GM12891 (cell line): ENCODE measurements at regions not wholly inside any gene's neighbourhood (a gene's known extent, or its start where the extent isn't known, plus 50 kb on each side); places are given as distances from the start of the nearest gene placed in this dataset.

Experiments used
- PAX5 ChIP-seq: IDR thresholded peaks from 2 replicates; pipeline ENCODE4 v1.6.1; 2011; ENCODE audit warnings: low read length, moderate library complexity, mild to moderate bottlenecking; ENCODE audit not compliant: insufficient read depth, severe bottlenecking
- POLR2A ChIP-seq: IDR thresholded peaks from 2 replicates; pipeline ENCODE4 v1.6.1; 2011; ENCODE audit warnings: low read depth, low read length, control low read depth
- POLR2AphosphoS5 ChIP-seq: IDR thresholded peaks from 2 replicates; pipeline ENCODE4 v1.6.1; 2011; ENCODE audit warnings: low read depth, low read length, control low read depth
- POU2F2 ChIP-seq: IDR thresholded peaks from 2 replicates; pipeline ENCODE4 v1.6.1; 2011; ENCODE audit warnings: low read depth, mild to moderate bottlenecking, control low read depth, low read length, moderate library complexity
- SPI1 ChIP-seq: IDR thresholded peaks from 2 replicates; pipeline ENCODE4 v1.6.1; 2011; ENCODE audit warnings: low read depth, low read length, control low read depth
- TAF1 ChIP-seq: IDR thresholded peaks from 2 replicates; pipeline ENCODE4 v1.6.1; 2011; ENCODE audit warnings: low read depth, low read length, control low read depth

DNA sequence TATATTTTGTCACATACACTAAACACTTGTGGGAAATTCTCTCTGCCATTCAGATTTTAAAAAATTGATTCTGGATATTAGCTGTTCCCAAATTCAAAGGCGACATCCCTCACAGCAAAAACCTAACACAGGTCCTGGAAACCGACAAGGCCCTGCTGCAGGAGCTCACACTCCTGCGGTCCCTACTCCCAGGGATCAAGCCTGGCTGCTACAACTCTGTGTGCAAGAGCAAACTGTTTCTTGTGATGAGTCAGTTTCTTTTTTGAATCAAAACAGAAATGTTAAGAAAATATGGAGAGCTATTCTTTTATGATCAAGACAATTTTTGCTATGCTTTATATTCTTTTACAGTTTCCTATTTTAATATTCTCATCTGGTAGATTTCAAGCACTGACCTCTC is 51.0 kb upstream of the TJP1 start:
- no peak for TF ChIP-seq TAF1
- no peak for TF ChIP-seq POLR2A
- no peak for TF ChIP-seq POLR2AphosphoS5
- TF ChIP-seq SPI1 = no peak
- TF ChIP-seq PAX5 = no peak
- no peak for TF ChIP-seq POU2F2
